B cell (primary cell): ENCODE measurements at regions not wholly inside any gene's neighbourhood (a gene's known extent, or its start where the extent isn't known, plus 50 kb on each side); places are given as distances from the start of the nearest gene placed in this dataset.
"Not testable (repeated sequence)": the region's sequence is repeated elsewhere in the genome, so short reads cannot be mapped to it uniquely, and the experiment has no call there.

Experiments
- ATAC-seq: fragments of 200-7000 bp; cut with Tn5 transposase; one replicate; pipeline ENCODE4 v1.10.0; 2021; ENCODE audit warnings: low read depth, mild to moderate bottlenecking, moderate number of reproducible peaks, moderate library complexity
- CTCF ChIA-PET: fragments of 350-600 bp; sonication (Branson Sonifier 250); formaldehyde crosslinking; loops from one replicate; lab custom pipeline; 2021; ENCODE audit warnings: antibody characterized with exemption, inconsistent platforms; lab: Charles Lee
- POLR2A ChIA-PET: fragments of 350-600 bp; sonication (Branson Sonifier 250); formaldehyde crosslinking; loops from one replicate; lab custom pipeline; 2021; ENCODE audit warnings: antibody characterized with exemption; lab: Charles Lee
- DNase-seq: peaks from one replicate; pipeline ENCODE4 v3.0.0; 2013
- H2AFZ ChIP-seq: 2 replicates; pipeline ENCODE4 v1.6.1; 2012; ENCODE audit warnings: mild to moderate bottlenecking, low read depth, low read length; ENCODE audit not compliant: insufficient read depth, poor library complexity, severe bottlenecking
- H3K27ac ChIP-seq, 2 donors: 1 replicate in 1 of 2; 2 replicates in 1 of 2; pipeline ENCODE4 v1.5.1; 2012 to 2013; ENCODE audit warnings: low read length in 2 of 2, mild to moderate bottlenecking in 2 of 2, moderate library complexity in 1 of 2
- H3K27me3 ChIP-seq, 4 experiments: fragments of 200-600 bp in 1 of 4; sonication (generic) in 1 of 4; replicated peaks in 1 of 4; 1 replicate in 2 of 4; 2 replicates in 2 of 4; pipeline versions ENCODE4 v1.6.1 to v1.7.0; 2013 to 2016; ENCODE audit warnings: low read length in 3 of 4, mild to moderate bottlenecking in 2 of 4, mixed read lengths in 1 of 4, moderate library complexity in 1 of 4; ENCODE audit not compliant: insufficient read depth in 4 of 4, control insufficient read depth in 3 of 4; ENCODE audit errors: control extremely low read depth in 1 of 4
- H3K36me3 ChIP-seq, 2 experiments: replicated peaks in 1 of 2; 1 replicate in 1 of 2; 2 replicates in 1 of 2; pipeline versions ENCODE4 v1.6.1 to v1.7.1; 2013; ENCODE audit warnings: low read length in 1 of 2; ENCODE audit not compliant: insufficient read depth in 2 of 2, control insufficient read depth in 1 of 2; ENCODE audit errors: control extremely low read depth in 1 of 2, extremely low read depth in 1 of 2
- H3K4me1 ChIP-seq, 2 donors: fragments of 200-600 bp in 1 of 2; sonication (generic) in 1 of 2; 1 replicate in 1 of 2; 2 replicates in 1 of 2; pipeline versions ENCODE4 v1.5.1 to v1.6.1; 2013 to 2017; ENCODE audit warnings: low read length in 2 of 2; ENCODE audit not compliant: control insufficient read depth in 2 of 2, insufficient read depth in 2 of 2
- H3K4me2 ChIP-seq: replicated peaks from 2 replicates; pipeline ENCODE3; 2012; ENCODE audit warnings: mild to moderate bottlenecking, low read depth, low read length; ENCODE audit not compliant: poor library complexity, severe bottlenecking
- H3K4me3 ChIP-seq, 5 experiments: fragments of 200-600 bp in 1 of 5; sonication (generic) in 1 of 5; 1 replicate in 3 of 5; 2 replicates in 2 of 5; pipeline versions ENCODE4 v1.5.1 to v1.7.0; 2011 to 2016; ENCODE audit warnings: low read length in 4 of 5, mild to moderate bottlenecking in 4 of 5, low read depth in 2 of 5, control low read depth in 1 of 5, moderate library complexity in 1 of 5; ENCODE audit not compliant: insufficient read depth in 1 of 5; ENCODE audit errors: control extremely low read depth in 1 of 5, extremely low read depth in 1 of 5
- H3K79me2 ChIP-seq: fragments of 200-600 bp; sonication (generic); one replicate; pipeline ENCODE4 v1.6.0; 2016; ENCODE audit warnings: low read length; ENCODE audit not compliant: control insufficient read depth, insufficient read depth
- H3K9ac ChIP-seq: fragments of 200-600 bp; sonication (generic); 2 replicates; pipeline ENCODE4 v1.6.1; 2017; ENCODE audit warnings: mild to moderate bottlenecking, low read length, moderate library complexity
- H3K9me3 ChIP-seq, 3 donors: one replicate each; pipeline versions ENCODE4 v1.6.1 to v1.7.1; 2013; ENCODE audit warnings: low read length in 2 of 3; ENCODE audit not compliant: control insufficient read depth in 2 of 3, insufficient read depth in 1 of 3; ENCODE audit errors: control extremely low read depth in 1 of 3
- H4K20me1 ChIP-seq: 2 replicates; pipeline ENCODE4 v1.6.0; 2012; ENCODE audit warnings: mild to moderate bottlenecking, low read length; ENCODE audit not compliant: insufficient read depth, control insufficient read depth, poor library complexity, severe bottlenecking
- H3K27ac Mint-ChIP-seq: one replicate; pipeline ENCODE4 v1.8.0; 2021; ENCODE audit warnings: mixed read lengths
- H3K27me3 Mint-ChIP-seq: one replicate; pipeline ENCODE4 v1.8.0; 2021; ENCODE audit warnings: mixed read lengths
- H3K4me1 Mint-ChIP-seq: one replicate; pipeline ENCODE4 v1.8.0; 2021; ENCODE audit warnings: mixed read lengths
- H3K4me3 Mint-ChIP-seq: one replicate; pipeline ENCODE4 v1.8.0; 2021; ENCODE audit warnings: mixed read lengths
- H3K9me3 Mint-ChIP-seq: one replicate; pipeline ENCODE4 v1.8.0; 2022; ENCODE audit warnings: mixed read lengths; ENCODE audit not compliant: insufficient read depth
- EZH2 ChIP-seq: IDR thresholded peaks from 2 replicates; pipeline ENCODE4 v1.6.1; 2012; ENCODE audit warnings: borderline replicate concordance, low read depth, mild to moderate bottlenecking, moderate library complexity, low read length; ENCODE audit not compliant: insufficient read depth, poor library complexity, severe bottlenecking
- WGBS: methylation state at CpG from one replicate; pipeline ENCODE4 v1.1.5; 2013; ENCODE audit warnings: missing lambda C conversion rate; ENCODE audit not compliant: insufficient coverage; 5-methylcytosine and 5-hydroxymethylcytosine counted together
- intact Hi-C: fragments of 100-400 bp; cut with micrococcal nuclease; formaldehyde crosslinking; loops from one replicate; pipeline ENCODE4 v1.10.0; 2022
- TF ChIP-seq, protein P1 (sequence below): fragments of 200-600 bp; IDR thresholded peaks from one replicate; pipeline ENCODE4 v1.8.0; 2022; ENCODE audit warnings: antibody characterized with exemption, mild to moderate bottlenecking

DNA sequence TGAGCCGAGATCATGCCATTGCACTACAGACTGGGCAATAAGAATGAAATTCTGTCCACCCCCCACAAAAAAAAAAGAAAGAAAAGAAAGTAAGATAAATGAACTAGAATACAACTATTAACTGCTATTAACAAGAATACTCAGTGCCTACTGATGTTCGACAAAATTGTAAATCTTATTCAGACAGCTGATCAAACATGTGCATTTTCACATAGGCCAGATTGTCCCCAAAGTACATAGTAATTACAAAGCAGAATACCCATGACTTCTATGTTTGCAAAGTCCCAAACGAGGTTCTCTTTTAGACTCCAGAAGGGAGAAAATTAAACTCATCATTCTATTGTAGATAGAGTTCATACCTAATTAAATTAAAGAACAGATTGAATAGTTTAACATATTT, 113.4 kb downstream of the UFM1 start:
- ATAC-seq (no peak), DNase-seq (no peak)
- H2AFZ ChIP-seq = no peak overlapping the region
- H3K4me2 ChIP-seq = no peak overlapping the region
- H3K9me3 Mint-ChIP-seq = peaks cover 5% of the 10 kb centered on the region
- no peak overlapping the region for H3K9ac ChIP-seq
- no peak overlapping the region for H3K27ac Mint-ChIP-seq
- H3K36me3 ChIP-seq = no peaks in the 10 kb centered on the region
- peaks cover 0 to 1% (median 0%) of the 10 kb centered on the region in 3 donors for H3K9me3 ChIP-seq
- no peak overlapping the region for H3K27ac ChIP-seq
- H3K4me3 ChIP-seq = no peak overlapping the region
- no peak for TF ChIP-seq EZH2
- TF ChIP-seq, protein P1, sequence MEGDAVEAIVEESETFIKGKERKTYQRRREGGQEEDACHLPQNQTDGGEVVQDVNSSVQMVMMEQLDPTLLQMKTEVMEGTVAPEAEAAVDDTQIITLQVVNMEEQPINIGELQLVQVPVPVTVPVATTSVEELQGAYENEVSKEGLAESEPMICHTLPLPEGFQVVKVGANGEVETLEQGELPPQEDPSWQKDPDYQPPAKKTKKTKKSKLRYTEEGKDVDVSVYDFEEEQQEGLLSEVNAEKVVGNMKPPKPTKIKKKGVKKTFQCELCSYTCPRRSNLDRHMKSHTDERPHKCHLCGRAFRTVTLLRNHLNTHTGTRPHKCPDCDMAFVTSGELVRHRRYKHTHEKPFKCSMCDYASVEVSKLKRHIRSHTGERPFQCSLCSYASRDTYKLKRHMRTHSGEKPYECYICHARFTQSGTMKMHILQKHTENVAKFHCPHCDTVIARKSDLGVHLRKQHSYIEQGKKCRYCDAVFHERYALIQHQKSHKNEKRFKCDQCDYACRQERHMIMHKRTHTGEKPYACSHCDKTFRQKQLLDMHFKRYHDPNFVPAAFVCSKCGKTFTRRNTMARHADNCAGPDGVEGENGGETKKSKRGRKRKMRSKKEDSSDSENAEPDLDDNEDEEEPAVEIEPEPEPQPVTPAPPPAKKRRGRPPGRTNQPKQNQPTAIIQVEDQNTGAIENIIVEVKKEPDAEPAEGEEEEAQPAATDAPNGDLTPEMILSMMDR = no peak
- ChIA-PET POLR2A (no interaction called here), CTCF (no interaction called here)
- intact Hi-C loops = no loop called here
- H3K4me1 Mint-ChIP-seq = no peaks in the 10 kb centered on the region
- no peaks in the 10 kb centered on the region for H3K79me2 ChIP-seq
- no CpG with 5 or more reads among the region's 3 CpGs for WGBS
- no peaks in the 10 kb centered on the region for H3K27me3 ChIP-seq
- no peaks in the 10 kb centered on the region for H3K27me3 Mint-ChIP-seq
- H3K4me1 ChIP-seq = no peaks in the 10 kb centered on the region
- no peak overlapping the region for H3K4me3 Mint-ChIP-seq
- H4K20me1 ChIP-seq = no peaks in the 10 kb centered on the region

DNA sequence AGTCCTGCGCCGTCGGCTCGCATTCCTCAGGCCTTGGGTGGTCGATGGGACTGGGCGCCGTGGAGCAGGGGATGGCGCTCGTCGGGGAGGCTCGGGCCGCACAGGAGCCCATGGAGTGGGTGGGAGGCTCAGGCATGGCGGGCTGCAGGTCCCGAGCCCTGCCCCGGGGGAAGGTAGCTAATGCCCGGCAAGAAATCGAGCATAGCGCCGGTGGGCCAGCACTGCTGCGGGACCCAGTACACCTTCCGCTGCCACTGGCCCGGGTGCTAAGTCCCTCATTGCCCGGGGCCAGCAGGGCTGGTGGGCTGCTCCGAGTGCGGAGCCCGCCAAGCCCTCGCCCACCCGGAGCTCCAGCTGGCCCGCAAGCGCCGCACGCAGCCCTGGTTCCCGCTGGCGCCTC, 122.8 kb downstream of the UFM1 start:
- CTCF ChIA-PET, H3K9me3 ChIP-seq, DNase-seq, H3K4me3 Mint-ChIP-seq, H3K36me3 ChIP-seq, POLR2A ChIA-PET, H3K27ac Mint-ChIP-seq, ATAC-seq, H3K4me1 ChIP-seq, H3K9me3 Mint-ChIP-seq, H3K27ac ChIP-seq, H3K4me2 ChIP-seq, H3K27me3 Mint-ChIP-seq, intact Hi-C loops, H4K20me1 ChIP-seq, H3K9ac ChIP-seq, H2AFZ ChIP-seq, H3K4me3 ChIP-seq, H3K79me2 ChIP-seq, H3K4me1 Mint-ChIP-seq, H3K27me3 ChIP-seq: not testable (repeated sequence)
- WGBS = 93% methylated on average over 21 of the region's 34 CpGs
